ENCODE measurements at regions not wholly inside any gene's neighbourhood (a gene's known extent, or its start where the extent isn't known, plus 50 kb on each side); places are given as distances from the start of the nearest gene placed in this dataset.

DNA sequence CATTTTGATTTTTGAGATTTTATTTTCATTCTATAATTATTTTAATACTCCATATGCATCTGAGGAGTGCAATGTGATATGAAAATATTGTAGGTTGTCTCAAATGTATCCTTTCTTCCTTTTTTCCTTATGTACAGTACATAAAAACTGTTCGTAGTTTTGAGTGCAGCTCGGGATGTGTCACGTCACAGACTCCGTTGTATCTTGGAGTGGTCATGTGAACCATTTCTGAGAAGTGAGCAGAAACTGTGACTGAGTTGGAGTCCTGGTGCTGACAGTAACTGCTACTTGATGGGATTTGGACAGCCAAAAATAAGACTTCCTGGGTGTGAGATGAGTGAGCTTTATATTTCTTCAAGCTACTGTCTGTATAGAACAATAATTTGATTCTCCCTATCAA is 761.4 kb upstream of the MAN1A1 start:
- TF ChIP-seq, protein P1, sequence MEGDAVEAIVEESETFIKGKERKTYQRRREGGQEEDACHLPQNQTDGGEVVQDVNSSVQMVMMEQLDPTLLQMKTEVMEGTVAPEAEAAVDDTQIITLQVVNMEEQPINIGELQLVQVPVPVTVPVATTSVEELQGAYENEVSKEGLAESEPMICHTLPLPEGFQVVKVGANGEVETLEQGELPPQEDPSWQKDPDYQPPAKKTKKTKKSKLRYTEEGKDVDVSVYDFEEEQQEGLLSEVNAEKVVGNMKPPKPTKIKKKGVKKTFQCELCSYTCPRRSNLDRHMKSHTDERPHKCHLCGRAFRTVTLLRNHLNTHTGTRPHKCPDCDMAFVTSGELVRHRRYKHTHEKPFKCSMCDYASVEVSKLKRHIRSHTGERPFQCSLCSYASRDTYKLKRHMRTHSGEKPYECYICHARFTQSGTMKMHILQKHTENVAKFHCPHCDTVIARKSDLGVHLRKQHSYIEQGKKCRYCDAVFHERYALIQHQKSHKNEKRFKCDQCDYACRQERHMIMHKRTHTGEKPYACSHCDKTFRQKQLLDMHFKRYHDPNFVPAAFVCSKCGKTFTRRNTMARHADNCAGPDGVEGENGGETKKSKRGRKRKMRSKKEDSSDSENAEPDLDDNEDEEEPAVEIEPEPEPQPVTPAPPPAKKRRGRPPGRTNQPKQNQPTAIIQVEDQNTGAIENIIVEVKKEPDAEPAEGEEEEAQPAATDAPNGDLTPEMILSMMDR (conservative IDR thresholded peaks at IDR 0.05; ENCODE audit: low read depth in 2 of 2), result no peak
- no peak for TF ChIP-seq EZH2phosphoT487 (IDR thresholded peaks at IDR 0.05; ENCODE audit: unreplicated experiment)
